IgD-negative memory B cell (primary cell): ENCODE measurements at regions not wholly inside any gene's neighbourhood (a gene's known extent, or its start where the extent isn't known, plus 50 kb on each side); places are given as distances from the start of the nearest gene placed in this dataset.

Experiments used
- H3K27ac Mint-ChIP-seq, 3 donors: one replicate each; pipeline ENCODE4 v1.8.0; 2020 to 2022; ENCODE audit warnings: mild to moderate bottlenecking in 3 of 3, mixed read lengths in 3 of 3, moderate library complexity in 1 of 3
- H3K27me3 Mint-ChIP-seq: one replicate; pipeline ENCODE4 v1.8.0; 2021; ENCODE audit warnings: mixed read lengths
- H3K36me3 Mint-ChIP-seq: one replicate; pipeline ENCODE4 v1.8.0; 2020; ENCODE audit warnings: mild to moderate bottlenecking, mixed read lengths
- H3K4me1 Mint-ChIP-seq, 3 donors: one replicate each; pipeline ENCODE4 v1.8.0; 2020 to 2022; ENCODE audit warnings: mixed read lengths in 3 of 3, mild to moderate bottlenecking in 1 of 3
- H3K4me3 Mint-ChIP-seq, 4 donors: one replicate each; pipeline ENCODE4 v1.8.0; 2020 to 2022; ENCODE audit warnings: mild to moderate bottlenecking in 4 of 4, mixed read lengths in 4 of 4, moderate library complexity in 3 of 4
- H3K9me3 Mint-ChIP-seq, 3 donors: one replicate each; pipeline ENCODE4 v1.8.0; 2020 to 2021; ENCODE audit warnings: mixed read lengths in 3 of 3, mild to moderate bottlenecking in 1 of 3

- H3K27ac Mint-ChIP-seq: peak overlapping the region in 2 of 3 donors; percentile 70 to 82
- no peaks in the 10 kb centered on the region for H3K27me3 Mint-ChIP-seq
These were observed 62.0 kb upstream of the MGAT5 start for GRCh38 chr2:134191835-134192234.

DNA sequence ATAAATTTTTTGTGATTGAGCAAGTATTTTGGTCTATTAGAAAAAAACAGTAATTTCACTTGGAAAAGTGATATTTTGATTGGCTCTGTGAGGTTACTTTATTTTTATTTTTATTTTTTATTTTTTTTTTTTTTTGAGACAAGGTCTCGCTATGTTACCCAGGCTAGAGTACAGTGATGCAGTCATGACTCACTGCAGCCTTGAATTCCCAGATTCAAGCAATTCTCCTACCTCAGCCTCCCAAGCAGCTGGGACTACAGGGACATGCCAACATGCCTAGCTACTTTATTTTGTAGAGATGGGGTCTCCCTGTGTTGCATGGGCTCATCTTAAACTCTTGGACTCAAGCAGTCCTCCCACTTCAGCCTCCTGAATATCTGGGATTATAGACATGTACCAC lies 60.9 kb upstream of the MGAT5 start:
- peaks cover 7% of the 10 kb centered on the region for H3K36me3 Mint-ChIP-seq
- H3K9me3 Mint-ChIP-seq: no peaks in the 10 kb centered on the region
- no peak overlapping the region for H3K4me3 Mint-ChIP-seq
- no peaks in the 10 kb centered on the region for H3K27me3 Mint-ChIP-seq
- no peak overlapping the region for H3K27ac Mint-ChIP-seq
- peaks cover 44 to 53% (median 49%) of the 10 kb centered on the region in 3 donors for H3K4me1 Mint-ChIP-seq

More at GRCh38 chr2:134191835-134192234, 62.0 kb upstream of the MGAT5 start:
- Mint-ChIP-seq H3K4me1 (peaks cover 43 to 53% (median 46%) of the 10 kb centered on the region in 3 donors), H3K36me3 (peaks cover 7% of the 10 kb centered on the region), H3K4me3 (no peak overlapping the region), H3K9me3 (no peaks in the 10 kb centered on the region)

- Mint-ChIP-seq H3K9me3 (no peaks in the 10 kb centered on the region), H3K4me3 (peak overlapping the region in 1 of 4 donors; percentile 79), H3K27ac (peak overlapping the region in 1 of 3 donors; percentile 14), H3K4me1 (peaks cover 48 to 58% (median 54%) of the 10 kb centered on the region in 3 donors), H3K27me3 (no peaks in the 10 kb centered on the region), H3K36me3 (peaks cover 7% of the 10 kb centered on the region)
These were observed 59.4 kb upstream of the MGAT5 start for GRCh38 chr2:134194519-134194918.

DNA sequence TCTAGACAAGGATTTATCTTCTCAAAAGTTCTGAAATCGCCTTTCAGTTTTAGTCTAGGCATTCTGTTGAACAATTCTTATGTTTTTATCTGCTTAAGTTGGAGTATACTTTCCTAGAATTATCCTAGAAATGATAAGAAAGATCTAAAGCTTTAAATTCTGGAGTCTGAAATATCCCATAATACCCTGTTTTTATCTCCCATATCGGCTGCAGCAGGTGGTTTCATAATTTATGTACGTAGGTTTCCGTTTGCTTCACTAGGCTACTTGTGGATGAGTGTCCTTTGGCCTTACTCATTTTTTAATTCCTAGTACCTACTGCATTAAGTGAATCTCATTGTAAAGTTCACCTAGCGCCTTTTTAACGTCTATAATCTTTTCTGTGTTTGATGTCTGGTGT lies 58.5 kb upstream of the MGAT5 start:
- peak overlapping the region in 2 of 3 donors; percentile 48 to 68 for H3K27ac Mint-ChIP-seq
- H3K36me3 Mint-ChIP-seq: peaks cover 3% of the 10 kb centered on the region
- no peaks in the 10 kb centered on the region for H3K27me3 Mint-ChIP-seq
- H3K9me3 Mint-ChIP-seq: no peaks in the 10 kb centered on the region
- H3K4me1 Mint-ChIP-seq: peaks cover 47 to 59% (median 56%) of the 10 kb centered on the region in 3 donors
- H3K4me3 Mint-ChIP-seq: peak overlapping the region in 1 of 4 donors; percentile 5

- H3K4me1 Mint-ChIP-seq: peaks cover 58 to 63% (median 62%) of the 10 kb centered on the region in 3 donors
These were observed 56.4 kb upstream of the MGAT5 start for GRCh38 chr2:134197445-134197844.

GRCh38 chr2:134198006-134198634 lies 55.8 kb upstream of the MGAT5 start:
- no peaks in the 10 kb centered on the region for H3K36me3 Mint-ChIP-seq
- no peaks in the 10 kb centered on the region for H3K27me3 Mint-ChIP-seq
- peak overlapping the region in 3 of 4 donors; percentile 1 to 71 (median 69) for H3K4me3 Mint-ChIP-seq
- peak overlapping the region; percentile 42 to 80 (median 56) for H3K27ac Mint-ChIP-seq
- H3K9me3 Mint-ChIP-seq: no peaks in the 10 kb centered on the region
- H3K4me1 Mint-ChIP-seq: peaks cover 60 to 66% (median 66%) of the 10 kb centered on the region in 3 donors

More at GRCh38 chr2:134197445-134197844, 56.4 kb upstream of the MGAT5 start:
- Mint-ChIP-seq H3K9me3 (no peaks in the 10 kb centered on the region), H3K36me3 (no peaks in the 10 kb centered on the region), H3K4me3 (peak overlapping the region in 3 of 4 donors; percentile 1 to 65 (median 18)), H3K27ac (peak overlapping the region in 2 of 3 donors; percentile 42 to 56), H3K27me3 (no peaks in the 10 kb centered on the region)

DNA sequence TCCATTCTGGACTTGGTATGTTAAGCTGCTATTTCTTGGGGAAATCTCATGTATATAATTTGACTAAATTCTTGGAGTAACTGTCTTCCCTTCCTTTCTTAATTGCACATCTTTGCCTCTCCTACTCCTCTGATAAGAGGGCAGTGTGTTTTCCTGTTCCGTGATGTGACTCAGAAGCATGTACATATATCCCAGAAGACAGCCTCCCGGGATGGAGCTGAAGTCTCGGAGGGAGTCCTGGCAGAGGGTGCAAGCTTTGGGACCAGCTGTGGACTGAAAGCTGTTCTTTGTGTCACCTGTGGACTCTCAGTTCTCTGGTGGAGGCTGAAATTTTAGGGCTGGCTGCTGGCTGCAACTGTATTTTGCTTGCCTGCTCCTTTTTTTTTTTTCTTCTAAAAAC lies 54.7 kb upstream of the MGAT5 start:
- no peaks in the 10 kb centered on the region for H3K36me3 Mint-ChIP-seq
- peak overlapping the region in 2 of 3 donors; percentile 65 to 80 for H3K27ac Mint-ChIP-seq
- no peaks in the 10 kb centered on the region for H3K9me3 Mint-ChIP-seq
- peaks cover 59 to 63% (median 61%) of the 10 kb centered on the region in 3 donors for H3K4me1 Mint-ChIP-seq
- H3K27me3 Mint-ChIP-seq: no peaks in the 10 kb centered on the region
- peak overlapping the region in 1 of 4 donors; percentile 69 for H3K4me3 Mint-ChIP-seq

- Mint-ChIP-seq H3K4me1 (peaks cover 52 to 57% (median 55%) of the 10 kb centered on the region in 3 donors), H3K27me3 (no peaks in the 10 kb centered on the region), H3K9me3 (no peaks in the 10 kb centered on the region), H3K27ac (peak overlapping the region in 2 of 3 donors; percentile 59 to 80), H3K4me3 (no peak overlapping the region), H3K36me3 (no peaks in the 10 kb centered on the region)
These were observed 53.7 kb upstream of the MGAT5 start for GRCh38 chr2:134200036-134200618.

DNA sequence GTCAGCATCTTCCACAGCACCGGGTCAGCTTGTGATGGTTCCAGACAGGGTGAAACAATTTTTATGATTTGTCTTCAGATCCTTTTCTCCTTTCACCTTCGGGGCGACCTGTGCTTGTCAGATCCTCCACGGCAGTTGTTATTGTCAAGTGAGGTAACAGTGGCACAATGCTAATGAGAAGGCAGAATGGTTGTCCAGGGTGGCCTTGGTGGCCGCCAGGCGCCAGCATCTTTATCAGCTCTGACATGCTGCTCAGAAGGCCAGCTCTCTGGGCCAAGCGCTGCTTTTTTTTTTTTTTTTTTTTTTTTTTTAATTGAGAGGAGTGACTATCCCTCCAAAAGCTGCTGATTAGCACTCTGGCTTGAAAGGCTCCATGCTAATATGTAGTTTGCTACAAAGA lies 52.3 kb upstream of the MGAT5 start:
- Mint-ChIP-seq H3K27ac (peak overlapping the region in 1 of 3 donors; percentile 79), H3K36me3 (no peaks in the 10 kb centered on the region), H3K4me1 (peaks cover 42 to 48% (median 43%) of the 10 kb centered on the region in 3 donors), H3K9me3 (no peaks in the 10 kb centered on the region), H3K27me3 (no peaks in the 10 kb centered on the region), H3K4me3 (no peak overlapping the region)

- no peaks in the 10 kb centered on the region for H3K9me3 Mint-ChIP-seq
- no peaks in the 10 kb centered on the region for H3K27me3 Mint-ChIP-seq
- H3K27ac Mint-ChIP-seq: peak overlapping the region in 1 of 3 donors; percentile 25
- no peaks in the 10 kb centered on the region for H3K36me3 Mint-ChIP-seq
- H3K4me3 Mint-ChIP-seq: no peak overlapping the region
- peaks cover 39 to 44% (median 39%) of the 10 kb centered on the region in 3 donors for H3K4me1 Mint-ChIP-seq
These were observed 51.5 kb upstream of the MGAT5 start for GRCh38 chr2:134202371-134202770.

DNA sequence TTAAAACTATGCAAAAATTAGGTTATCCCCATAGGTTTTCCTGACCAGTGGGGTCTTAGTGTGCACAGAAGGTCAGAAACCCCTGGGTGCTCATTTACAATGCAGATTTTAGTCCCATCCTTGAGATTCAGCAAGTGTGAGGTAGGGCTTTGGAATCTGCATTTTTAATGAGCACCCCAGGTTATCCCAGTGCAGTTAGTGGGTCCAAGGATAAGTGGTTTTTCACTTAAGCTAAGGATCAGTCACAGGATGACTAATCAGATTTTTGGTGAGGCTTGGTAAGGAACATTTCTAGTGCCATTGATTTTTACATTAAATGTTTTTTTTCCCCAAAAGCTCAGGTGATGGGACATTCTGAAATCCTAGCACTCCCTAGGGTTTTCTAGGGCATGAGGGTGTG lies 50.7 kb upstream of the MGAT5 start:
- no peaks in the 10 kb centered on the region for H3K36me3 Mint-ChIP-seq

More for the DNA sequence above, 50.7 kb upstream of the MGAT5 start:
- H3K4me3 Mint-ChIP-seq: no peak overlapping the region
- peaks cover 39 to 44% (median 41%) of the 10 kb centered on the region in 3 donors for H3K4me1 Mint-ChIP-seq
- no peak overlapping the region for H3K27ac Mint-ChIP-seq
- H3K27me3 Mint-ChIP-seq: no peaks in the 10 kb centered on the region
- no peaks in the 10 kb centered on the region for H3K9me3 Mint-ChIP-seq
